HUES6 (cell line): ENCODE measurements at regions not wholly inside any gene's neighbourhood (a gene's known extent, or its start where the extent isn't known, plus 50 kb on each side); places are given as distances from the start of the nearest gene placed in this dataset.

Experiments
- H3K27ac ChIP-seq: 2 replicates; pipeline ENCODE4 v1.7.0; 2013; ENCODE audit warnings: low read depth, mild to moderate bottlenecking, low read length, inconsistent platforms
- H3K27me3 ChIP-seq: 2 replicates; pipeline ENCODE4 v1.6.1; 2013; ENCODE audit warnings: low read length; ENCODE audit not compliant: control insufficient read depth, insufficient read depth
- H3K36me3 ChIP-seq: 2 replicates; pipeline ENCODE4 v1.6.1; 2013; ENCODE audit warnings: low read length; ENCODE audit not compliant: control insufficient read depth, insufficient read depth
- H3K4me1 ChIP-seq: 2 replicates; pipeline ENCODE4 v1.6.1; 2013; ENCODE audit warnings: low read length; ENCODE audit not compliant: control insufficient read depth, insufficient read depth
- H3K4me3 ChIP-seq: 2 replicates; pipeline ENCODE4 v1.5.1; 2013; ENCODE audit warnings: low read depth, low read length
- H3K9ac ChIP-seq: one replicate; pipeline ENCODE4 v1.6.1; 2013; ENCODE audit warnings: mild to moderate bottlenecking, low read length
- H3K9me3 ChIP-seq: 2 replicates; pipeline ENCODE4 v1.6.1; 2013; ENCODE audit warnings: low read depth, low read length; ENCODE audit not compliant: control insufficient read depth, insufficient read depth

GRCh38 chr19:8924283-8924682 lies 85.9 kb downstream of the MUC16 start:
- H3K4me3 ChIP-seq = no peak overlapping the region
- no peak overlapping the region for H3K9ac ChIP-seq
- peaks cover 34% of the 10 kb centered on the region; the same call in 1 of the 2 replicates for H3K9me3 ChIP-seq
- no peaks in the 10 kb centered on the region for H3K27me3 ChIP-seq
- H3K36me3 ChIP-seq = no peaks in the 10 kb centered on the region
- H3K27ac ChIP-seq = no peak overlapping the region
- peaks cover 3% of the 10 kb centered on the region; the same call in 1 of the 2 replicates for H3K4me1 ChIP-seq

GRCh38 chr19:8926341-8926740 lies 83.9 kb downstream of the MUC16 start:
- H3K9ac ChIP-seq = no peak overlapping the region
- H3K4me3 ChIP-seq = no peak overlapping the region
- H3K27ac ChIP-seq = no peak overlapping the region
- peaks cover 3% of the 10 kb centered on the region; the same call in 1 of the 2 replicates for H3K4me1 ChIP-seq
- H3K9me3 ChIP-seq = peaks cover 46% of the 10 kb centered on the region; the same call in 1 of the 2 replicates
- no peaks in the 10 kb centered on the region for H3K36me3 ChIP-seq
- no peaks in the 10 kb centered on the region for H3K27me3 ChIP-seq

GRCh38 chr19:8935460-8935859 lies 74.7 kb downstream of the MUC16 start:
- Histone ChIP-seq H3K9ac (no peak overlapping the region), H3K27me3 (no peaks in the 10 kb centered on the region; the same call in 1 of the 2 replicates), H3K36me3 (no peaks in the 10 kb centered on the region), H3K9me3 (peaks cover 64% of the 10 kb centered on the region; the same call in 1 of the 2 replicates), H3K4me3 (no peak overlapping the region), H3K4me1 (no peaks in the 10 kb centered on the region), H3K27ac (no peak overlapping the region)

- no peak overlapping the region for H3K27ac ChIP-seq
- no peaks in the 10 kb centered on the region; the same call in 1 of the 2 replicates for H3K27me3 ChIP-seq
- no peak overlapping the region for H3K4me3 ChIP-seq
- no peaks in the 10 kb centered on the region for H3K4me1 ChIP-seq
- no peaks in the 10 kb centered on the region for H3K36me3 ChIP-seq
- no peak overlapping the region for H3K9ac ChIP-seq
- H3K9me3 ChIP-seq = peaks cover 74% of the 10 kb centered on the region; the same call in 1 of the 2 replicates
Measured at GRCh38 chr19:8938576-8938975, 71.6 kb downstream of the MUC16 start.
